H1 (cell line): ENCODE measurements at regions not wholly inside any gene's neighbourhood (a gene's known extent, or its start where the extent isn't known, plus 50 kb on each side); places are given as distances from the start of the nearest gene placed in this dataset.

Experiments
- CTCF ChIA-PET: fragments of 300-600 bp; sonication (Branson Sonifier 250); formaldehyde crosslinking; loops from one replicate; lab custom pipeline; 2021; ENCODE audit not compliant: partially characterized antibody; lab: Charles Lee
- POLR2A ChIA-PET: fragments of 300-600 bp; sonication (Branson Sonifier 250); formaldehyde crosslinking; loops from one replicate; lab custom pipeline; 2021; ENCODE audit warnings: inconsistent platforms; ENCODE audit not compliant: partially characterized antibody; lab: Charles Lee
- DNase-seq, 2 experiments: peaks; one replicate each; pipeline versions ENCODE4 v3.0.0 to v3.0.0-alpha.2; 2010 to 2022; ENCODE audit warnings: low spot score in 2 of 2, low read depth in 1 of 2, mixed read lengths in 1 of 2
- FAIRE-seq: peaks from 2 replicates; lab custom pipeline; 2011; peaks lifted over from hg19 to GRCh38; lab: Jason Lieb, UNC
- H2AFZ ChIP-seq: 2 replicates; pipeline ENCODE4 v1.8.1; 2012; ENCODE audit warnings: low read length, inconsistent platforms
- H2AK5ac ChIP-seq: 2 replicates; pipeline ENCODE4 v1.6.1; 2013; ENCODE audit warnings: low read depth, low read length
- H2BK120ac ChIP-seq: replicated peaks from 2 replicates; pipeline ENCODE3; 2013; ENCODE audit warnings: low read depth, low read length, inconsistent platforms
- H2BK12ac ChIP-seq: 2 replicates; pipeline ENCODE4 v1.6.1; 2013; ENCODE audit warnings: low read depth, low read length
- H2BK15ac ChIP-seq: 2 replicates; pipeline ENCODE4 v1.6.1; 2013; ENCODE audit warnings: low read length
- H2BK20ac ChIP-seq: 2 replicates; pipeline ENCODE4 v1.6.1; 2013; ENCODE audit warnings: low read length
- H2BK5ac ChIP-seq: 2 replicates; pipeline ENCODE4 v1.6.1; 2013; ENCODE audit warnings: low read depth, low read length
- H3K14ac ChIP-seq: 2 replicates; pipeline ENCODE4 v1.6.1; 2013; ENCODE audit warnings: inconsistent platforms; ENCODE audit not compliant: insufficient read length
- H3K18ac ChIP-seq: 2 replicates; pipeline ENCODE4 v1.6.1; 2013; ENCODE audit warnings: low read length; ENCODE audit errors: extremely low read depth
- H3K23ac ChIP-seq: 2 replicates; pipeline ENCODE4 v1.6.1; 2013; ENCODE audit warnings: inconsistent platforms; ENCODE audit not compliant: insufficient read length
- H3K23me2 ChIP-seq: 2 replicates; pipeline ENCODE4 v1.6.1; 2013; ENCODE audit warnings: low read depth, low read length
- H3K27ac ChIP-seq: 2 replicates; pipeline ENCODE4 v1.6.1; 2011; ENCODE audit warnings: low read depth, low read length, inconsistent platforms
- H3K27me3 ChIP-seq, 4 experiments: replicated peaks in 1 of 4; 1 replicate in 1 of 4; 2 replicates in 3 of 4; pipeline versions ENCODE4 v1.6.1 to v1.8.1; 2011 to 2013; ENCODE audit warnings: low read length in 3 of 4, mild to moderate bottlenecking in 3 of 4, inconsistent platforms in 2 of 4, mixed read lengths in 2 of 4, moderate library complexity in 1 of 4; ENCODE audit not compliant: control insufficient read depth in 3 of 4, insufficient read depth in 3 of 4; ENCODE audit errors: extremely low read depth in 1 of 4
- H3K36me3 ChIP-seq, 4 experiments: 2 replicates each; pipeline versions ENCODE4 v1.6.1 to v1.8.1; 2011 to 2013; ENCODE audit warnings: mild to moderate bottlenecking in 4 of 4, low read length in 3 of 4, moderate library complexity in 2 of 4, control low read depth in 1 of 4, inconsistent platforms in 1 of 4; ENCODE audit not compliant: insufficient read depth in 4 of 4, control insufficient read depth in 2 of 4
- H3K4ac ChIP-seq: replicated peaks from 2 replicates; pipeline ENCODE3; 2013; ENCODE audit warnings: low read length, low read depth, mixed read lengths, inconsistent platforms; ENCODE audit not compliant: insufficient read length
- H3K4me1 ChIP-seq, 4 experiments: replicated peaks in 1 of 4; 1 replicate in 1 of 4; 2 replicates in 3 of 4; pipeline versions ENCODE4 v1.6.1 to v1.8.1; 2011 to 2013; ENCODE audit warnings: low read length in 3 of 4, inconsistent platforms in 2 of 4, mixed read lengths in 1 of 4; ENCODE audit not compliant: insufficient read depth in 4 of 4, control insufficient read depth in 3 of 4
- H3K4me2 ChIP-seq, 2 experiments: 2 replicates each; pipeline versions ENCODE4 v1.6.1 to v1.8.1; 2011 to 2013; ENCODE audit warnings: low read depth in 2 of 2, low read length in 2 of 2, control low read depth in 1 of 2, inconsistent platforms in 1 of 2, mild to moderate bottlenecking in 1 of 2; ENCODE audit not compliant: insufficient read depth in 1 of 2
- H3K4me3 ChIP-seq, 4 experiments: fragments of 200-600, 300-600 bp in 1 of 4; sonication (generic), shearing (Covaris generic), sonication (Bioruptor Twin) in 1 of 4; 2 replicates each; pipeline versions ENCODE4 v1.5.1 to v1.8.1; 2011 to 2016; ENCODE audit warnings: low read length in 4 of 4, low read depth in 3 of 4, control low read depth in 2 of 4, inconsistent platforms in 2 of 4, mild to moderate bottlenecking in 2 of 4, mixed read lengths in 1 of 4, moderate library complexity in 1 of 4; ENCODE audit not compliant: insufficient read depth in 2 of 4; ENCODE audit errors: extremely low read depth in 1 of 4
- H3K56ac ChIP-seq: replicated peaks from 2 replicates; pipeline ENCODE3; 2013; ENCODE audit warnings: low read depth, mild to moderate bottlenecking, mixed read lengths, low read length, inconsistent platforms; ENCODE audit not compliant: insufficient read length
- H3K79me1 ChIP-seq: 2 replicates; pipeline ENCODE4 v1.6.1; 2013; ENCODE audit warnings: low read depth, low read length, control low read depth
- H3K79me2 ChIP-seq, 2 experiments: 2 replicates each; pipeline versions ENCODE4 v1.6.1 to v1.8.1; 2012 to 2013; ENCODE audit warnings: low read length in 2 of 2, mild to moderate bottlenecking in 2 of 2, inconsistent platforms in 1 of 2; ENCODE audit not compliant: insufficient read depth in 2 of 2, control insufficient read depth in 1 of 2
- H3K9ac ChIP-seq, 4 experiments: replicated peaks in 1 of 4; 1 replicate in 1 of 4; 2 replicates in 3 of 4; pipeline versions ENCODE4 v1.6.1 to v1.8.1; 2011 to 2013; ENCODE audit warnings: low read depth in 3 of 4, low read length in 3 of 4, control low read depth in 2 of 4, mild to moderate bottlenecking in 2 of 4, moderate library complexity in 2 of 4, inconsistent platforms in 1 of 4; ENCODE audit errors: extremely low read depth in 1 of 4
- H3K9me3 ChIP-seq, 2 experiments: 2 replicates each; pipeline versions ENCODE4 v1.6.1 to v1.8.1; 2012 to 2013; ENCODE audit warnings: mild to moderate bottlenecking in 2 of 2, moderate library complexity in 2 of 2, control low read depth in 1 of 2, inconsistent platforms in 1 of 2, low read depth in 1 of 2, low read length in 1 of 2, mixed read lengths in 1 of 2; ENCODE audit not compliant: insufficient read depth in 2 of 2
- H4K20me1 ChIP-seq, 2 experiments: replicated peaks in 1 of 2; 2 replicates each; pipeline versions ENCODE3 to v1.8.1; 2011 to 2013; ENCODE audit warnings: inconsistent platforms in 2 of 2, low read length in 2 of 2, mild to moderate bottlenecking in 1 of 2; ENCODE audit not compliant: insufficient read depth in 2 of 2, control insufficient read depth in 1 of 2
- H4K5ac ChIP-seq: 2 replicates; pipeline ENCODE4 v1.6.1; 2013; ENCODE audit warnings: low read length, low read depth, mixed read lengths, inconsistent platforms; ENCODE audit not compliant: insufficient read length
- H4K8ac ChIP-seq: 2 replicates; pipeline ENCODE4 v1.8.0; 2013; ENCODE audit warnings: mild to moderate bottlenecking, moderate library complexity, low read length, inconsistent platforms; ENCODE audit not compliant: insufficient read depth; ENCODE audit errors: extremely low read depth
- H4K91ac ChIP-seq: replicated peaks from 2 replicates; pipeline ENCODE3; 2013; ENCODE audit warnings: low read length, mixed read lengths, inconsistent platforms; ENCODE audit not compliant: insufficient read length
- CTBP2 ChIP-seq: IDR thresholded peaks from 2 replicates; pipeline ENCODE4 v1.7.0; 2011; ENCODE audit warnings: borderline replicate concordance, mild to moderate bottlenecking, moderate library complexity, mixed read lengths, low read length; ENCODE audit not compliant: insufficient read depth, insufficient read length
- EGR1 ChIP-seq: IDR thresholded peaks from 2 replicates; pipeline ENCODE4 v1.6.1; 2011; ENCODE audit warnings: low read depth, low read length, borderline replicate concordance
- HDAC2 ChIP-seq, 2 experiments: fragments of 300-600 bp in 1 of 2; sonication (generic) in 1 of 2; IDR thresholded peaks; 2 replicates each; pipeline ENCODE4 v1.6.1; 2011 to 2012; ENCODE audit warnings: low read depth in 2 of 2, low read length in 2 of 2, mild to moderate bottlenecking in 2 of 2, moderate library complexity in 2 of 2, borderline replicate concordance in 1 of 2, inconsistent platforms in 1 of 2
- JUN ChIP-seq: IDR thresholded peaks from 2 replicates; pipeline ENCODE4 v1.6.1; 2011; ENCODE audit warnings: low read depth, mild to moderate bottlenecking, improper control_type of control experiment, low read length
- KDM4A ChIP-seq: IDR thresholded peaks from one replicate; pipeline ENCODE4 v1.7.1; 2012; ENCODE audit warnings: low read depth, mild to moderate bottlenecking, moderate library complexity, low read length, inconsistent platforms; ENCODE audit not compliant: severe bottlenecking
- SAP30 ChIP-seq: fragments of 300-600 bp; sonication (generic); IDR thresholded peaks from 2 replicates; pipeline ENCODE4 v1.7.1; 2012; ENCODE audit warnings: low read length, moderate library complexity, mild to moderate bottlenecking, inconsistent platforms; ENCODE audit not compliant: insufficient read depth, insufficient replicate concordance
- SP1 ChIP-seq: IDR thresholded peaks from 2 replicates; pipeline ENCODE4 v1.6.1; 2011; ENCODE audit warnings: low read depth, low read length
- SRF ChIP-seq: IDR thresholded peaks from 2 replicates; pipeline ENCODE4 v1.6.1; 2011; ENCODE audit warnings: mild to moderate bottlenecking, low read depth, low read length, moderate library complexity
- SUZ12 ChIP-seq: fragments of 200-600 bp; sonication (generic); IDR thresholded peaks from 2 replicates; pipeline ENCODE4 v1.6.1; 2012; ENCODE audit warnings: mild to moderate bottlenecking, inconsistent platforms, low read length, moderate library complexity, mixed read lengths
- ZNF274 ChIP-seq: IDR thresholded peaks from 2 replicates; pipeline ENCODE4 v1.7.0; 2012; ENCODE audit warnings: low read length, borderline replicate concordance; ENCODE audit errors: extremely low read depth
- WGBS, 2 experiments: shearing (Covaris generic) in 1 of 2; methylation state at CpG; one replicate each; pipeline versions ENCODE4 v1.1.6 to v1.1.7; 2013 to 2015; ENCODE audit warnings: low lambda C conversion rate in 2 of 2, mixed read lengths in 2 of 2, inconsistent platforms in 1 of 2, low coverage in 1 of 2, missing lambda C conversion rate in 1 of 2; ENCODE audit not compliant: insufficient replicate concordance in 2 of 2, insufficient coverage in 1 of 2, insufficient read length in 1 of 2; ENCODE audit errors: extremely low coverage in 1 of 2, missing lambda C conversion rate in 1 of 2; 5-methylcytosine and 5-hydroxymethylcytosine counted together
- TF ChIP-seq, protein P1 (sequence below): IDR thresholded peaks from 2 replicates; pipeline ENCODE4 v1.6.1; 2012; ENCODE audit warnings: inconsistent platforms
- TF ChIP-seq, protein P2 (sequence below): IDR thresholded peaks from 2 replicates; pipeline ENCODE4 v1.6.1; 2011; ENCODE audit warnings: low read depth, mild to moderate bottlenecking, low read length; ENCODE audit not compliant: insufficient read depth

- Histone ChIP-seq H3K23ac (no peak overlapping the region), H3K9ac (no peak overlapping the region), H2BK15ac (no peak overlapping the region), H4K8ac (no peak overlapping the region), H3K23me2 (peaks cover 2% of the 10 kb centered on the region; the same call in 1 of the 2 replicates), H4K20me1 (no peaks in the 10 kb centered on the region), H2AFZ (no peak overlapping the region), H3K56ac (no peak overlapping the region), H2BK12ac (no peak overlapping the region), H3K14ac (no peak overlapping the region), H3K79me2 (no peaks in the 10 kb centered on the region), H3K79me1 (no peaks in the 10 kb centered on the region), H2BK5ac (no peak overlapping the region), H3K4me3 (no peak overlapping the region), H3K4ac (no peak overlapping the region), H3K27me3 (no peaks in the 10 kb centered on the region), H3K36me3 (no peaks in the 10 kb centered on the region), H3K4me1 (no peaks in the 10 kb centered on the region), H3K27ac (no peak overlapping the region), H3K4me2 (no peak overlapping the region), H3K18ac (no peak overlapping the region), H2AK5ac (no peak overlapping the region), H4K5ac (no peak overlapping the region), H3K9me3 (peaks cover 28 to 51% of the 10 kb centered on the region in 2 experiments; a peak in 3 of 4 replicates), H4K91ac (no peak overlapping the region), H2BK20ac (no peak overlapping the region), H2BK120ac (no peak overlapping the region)
- TF ChIP-seq HDAC2 (IDR thresholded peaks at IDR 0.05; ENCODE audit: borderline replicate concordance in 1 of 2, low read depth in 2 of 2, low read length in 2 of 2) (no peak), SP1 (no peak), CTBP2 (no peak), SUZ12 (no peak), ZNF274 (no peak), SRF (no peak), JUN (no peak), SAP30 (no peak), EGR1 (no peak), KDM4A (no peak)
- TF ChIP-seq, protein P1, sequence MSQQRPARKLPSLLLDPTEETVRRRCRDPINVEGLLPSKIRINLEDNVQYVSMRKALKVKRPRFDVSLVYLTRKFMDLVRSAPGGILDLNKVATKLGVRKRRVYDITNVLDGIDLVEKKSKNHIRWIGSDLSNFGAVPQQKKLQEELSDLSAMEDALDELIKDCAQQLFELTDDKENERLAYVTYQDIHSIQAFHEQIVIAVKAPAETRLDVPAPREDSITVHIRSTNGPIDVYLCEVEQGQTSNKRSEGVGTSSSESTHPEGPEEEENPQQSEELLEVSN = no peak
- TF ChIP-seq, protein P2, sequence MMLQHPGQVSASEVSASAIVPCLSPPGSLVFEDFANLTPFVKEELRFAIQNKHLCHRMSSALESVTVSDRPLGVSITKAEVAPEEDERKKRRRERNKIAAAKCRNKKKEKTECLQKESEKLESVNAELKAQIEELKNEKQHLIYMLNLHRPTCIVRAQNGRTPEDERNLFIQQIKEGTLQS = no peak
- ChIA-PET POLR2A (no interaction called here), CTCF (no interaction called here)
- DNase-seq (no peak), FAIRE-seq (no peak)
- WGBS, 2 experiments = 94% methylated on average over 4 of the region's 9 CpGs; no CpG with 5 or more reads in 1 of the 2 experiments
These were observed 1140.3 kb downstream of the TBC1D22A start for GRCh38 chr22:47902646-47903180.
